Stimulated activated naive CD8-positive, alpha-beta T cell treated with anti-CD3 and anti-CD28 coated beads, Interleukin-15, amount 100 ng/mL, for 72 hours (primary cell): ENCODE measurements at regions not wholly inside any gene's neighbourhood (a gene's known extent, or its start where the extent isn't known, plus 50 kb on each side); places are given as distances from the start of the nearest gene placed in this dataset.

Source experiments
- ATAC-seq: fragments of 150-1000 bp; cut with Tn5 transposase; 2 replicates; pipeline ENCODE4 v1.10.0; 2021; ENCODE audit warnings: mild to moderate bottlenecking, moderate library complexity
- DNase-seq, 2 donors: peaks; one replicate each; pipeline ENCODE4 v3.0.0; 2021 to 2022
- H3K27ac Mint-ChIP-seq, 2 donors: one replicate each; pipeline ENCODE4 v1.8.0; 2022; ENCODE audit warnings: mild to moderate bottlenecking in 2 of 2, mixed read lengths in 2 of 2, moderate library complexity in 2 of 2
- H3K27me3 Mint-ChIP-seq: one replicate; pipeline ENCODE4 v1.8.0; 2022; ENCODE audit warnings: mixed read lengths
- H3K4me1 Mint-ChIP-seq: one replicate; pipeline ENCODE4 v1.8.0; 2022; ENCODE audit warnings: mild to moderate bottlenecking, mixed read lengths
- H3K4me3 Mint-ChIP-seq, 2 donors: one replicate each; pipeline ENCODE4 v1.8.0; 2022; ENCODE audit warnings: mild to moderate bottlenecking in 2 of 2, mixed read lengths in 2 of 2, moderate library complexity in 1 of 2
- H3K9me3 Mint-ChIP-seq, 2 donors: one replicate each; pipeline ENCODE4 v1.8.0; 2022; ENCODE audit warnings: mixed read lengths in 2 of 2

- Mint-ChIP-seq H3K4me1 (no peaks in the 10 kb centered on the region), H3K9me3 (peaks cover 0 to 11% of the 10 kb centered on the region in 2 donors)
Observed at GRCh38 chr4:27315625-27316024, 455.0 kb downstream of the STIM2 start.

GRCh38 chr4:27316176-27316575 lies 455.5 kb downstream of the STIM2 start:
- Mint-ChIP-seq H3K27me3 (peaks cover 14% of the 10 kb centered on the region), H3K4me3 (no peak overlapping the region), H3K9me3 (peaks cover 0 to 9% of the 10 kb centered on the region in 2 donors), H3K27ac (no peak overlapping the region), H3K4me1 (no peaks in the 10 kb centered on the region)
- ATAC-seq = no peak
- no peak for DNase-seq

More at GRCh38 chr4:27315625-27316024, 455.0 kb downstream of the STIM2 start:
- Mint-ChIP-seq H3K27ac (no peak overlapping the region), H3K4me3 (no peak overlapping the region), H3K27me3 (peaks cover 14% of the 10 kb centered on the region)
- no peak for ATAC-seq
- no peak for DNase-seq

- no peak for ATAC-seq
- Mint-ChIP-seq H3K4me3 (no peak overlapping the region), H3K27me3 (peaks cover 14% of the 10 kb centered on the region), H3K9me3 (no peaks in the 10 kb centered on the region), H3K4me1 (no peaks in the 10 kb centered on the region), H3K27ac (no peak overlapping the region)
- peak; percentile 9 to 15 for DNase-seq
Observed at GRCh38 chr4:27318740-27319139, 458.1 kb downstream of the STIM2 start.

GRCh38 chr4:27326991-27327390 lies 466.4 kb downstream of the STIM2 start:
- Mint-ChIP-seq H3K27me3 (no peaks in the 10 kb centered on the region), H3K27ac (no peak overlapping the region), H3K4me1 (no peaks in the 10 kb centered on the region), H3K9me3 (no peaks in the 10 kb centered on the region), H3K4me3 (no peak overlapping the region)
- ATAC-seq (no peak), DNase-seq (no peak)

- Mint-ChIP-seq H3K27me3 (no peaks in the 10 kb centered on the region), H3K27ac (no peak overlapping the region)
- ATAC-seq = peak; percentile 20
Observed at GRCh38 chr4:27327421-27328181, 467.0 kb downstream of the STIM2 start.

GRCh38 chr4:27338530-27338929 lies 477.9 kb downstream of the STIM2 start:
- Mint-ChIP-seq H3K4me1 (no peaks in the 10 kb centered on the region), H3K27ac (no peak overlapping the region), H3K4me3 (no peak overlapping the region), H3K9me3 (no peaks in the 10 kb centered on the region), H3K27me3 (no peaks in the 10 kb centered on the region)
- no peak for ATAC-seq
- DNase-seq = no peak

More at GRCh38 chr4:27327421-27328181, 467.0 kb downstream of the STIM2 start:
- Mint-ChIP-seq H3K4me1 (no peaks in the 10 kb centered on the region), H3K9me3 (no peaks in the 10 kb centered on the region), H3K4me3 (no peak overlapping the region)
- no peak for DNase-seq

GRCh38 chr4:27343411-27343810 lies 482.8 kb downstream of the STIM2 start:
- no peak for DNase-seq
- Mint-ChIP-seq H3K4me3 (no peak overlapping the region), H3K27ac (no peak overlapping the region), H3K27me3 (no peaks in the 10 kb centered on the region), H3K4me1 (no peaks in the 10 kb centered on the region), H3K9me3 (peaks cover 0 to 4% of the 10 kb centered on the region in 2 donors)
- no peak for ATAC-seq

GRCh38 chr4:27350161-27350560 lies 489.5 kb downstream of the STIM2 start:
- H3K27ac Mint-ChIP-seq = no peak overlapping the region
- H3K4me1 Mint-ChIP-seq = no peaks in the 10 kb centered on the region
- H3K9me3 Mint-ChIP-seq = peaks cover 0 to 4% of the 10 kb centered on the region in 2 donors
- ATAC-seq (no peak), DNase-seq (no peak)
- no peaks in the 10 kb centered on the region for H3K27me3 Mint-ChIP-seq
- no peak overlapping the region for H3K4me3 Mint-ChIP-seq

GRCh38 chr4:27357283-27357682 lies 496.6 kb downstream of the STIM2 start:
- DNase-seq = no peak
- no peaks in the 10 kb centered on the region for H3K9me3 Mint-ChIP-seq
- no peak for ATAC-seq
- no peak overlapping the region for H3K27ac Mint-ChIP-seq
- H3K4me3 Mint-ChIP-seq = no peak overlapping the region
- H3K27me3 Mint-ChIP-seq = no peaks in the 10 kb centered on the region
- no peaks in the 10 kb centered on the region for H3K4me1 Mint-ChIP-seq

- H3K4me1 Mint-ChIP-seq = no peaks in the 10 kb centered on the region
- H3K4me3 Mint-ChIP-seq = no peak overlapping the region
- H3K27ac Mint-ChIP-seq = no peak overlapping the region
- no peak for DNase-seq
- ATAC-seq = no peak
- H3K9me3 Mint-ChIP-seq = no peaks in the 10 kb centered on the region
- no peaks in the 10 kb centered on the region for H3K27me3 Mint-ChIP-seq
Observed at GRCh38 chr4:27358269-27358668, 497.6 kb downstream of the STIM2 start.

- Mint-ChIP-seq H3K4me1 (no peaks in the 10 kb centered on the region), H3K4me3 (no peak overlapping the region), H3K27ac (no peak overlapping the region), H3K27me3 (no peaks in the 10 kb centered on the region), H3K9me3 (peaks cover 0 to 3% of the 10 kb centered on the region in 2 donors)
- ATAC-seq = no peak
- DNase-seq = no peak
Observed at GRCh38 chr4:27360131-27360530, 499.5 kb downstream of the STIM2 start.

GRCh38 chr4:27360790-27361267 lies 500.2 kb downstream of the STIM2 start:
- ATAC-seq = no peak
- no peaks in the 10 kb centered on the region for H3K4me1 Mint-ChIP-seq
- H3K27ac Mint-ChIP-seq = no peak overlapping the region
- no peak overlapping the region for H3K4me3 Mint-ChIP-seq
- DNase-seq = no peak
- H3K9me3 Mint-ChIP-seq = peaks cover 0 to 3% of the 10 kb centered on the region in 2 donors
- H3K27me3 Mint-ChIP-seq = no peaks in the 10 kb centered on the region

- ATAC-seq = no peak
Observed at GRCh38 chr4:27364509-27364908, 503.9 kb downstream of the STIM2 start.

GRCh38 chr4:27366104-27366823 lies 505.6 kb downstream of the STIM2 start:
- no peak overlapping the region for H3K4me3 Mint-ChIP-seq
- no peak overlapping the region for H3K27ac Mint-ChIP-seq
- DNase-seq (no peak), ATAC-seq (no peak)
- H3K9me3 Mint-ChIP-seq = peaks cover 3 to 8% of the 10 kb centered on the region in 2 donors
- no peaks in the 10 kb centered on the region for H3K4me1 Mint-ChIP-seq
- no peaks in the 10 kb centered on the region for H3K27me3 Mint-ChIP-seq

More at GRCh38 chr4:27364509-27364908, 503.9 kb downstream of the STIM2 start:
- no peak for DNase-seq
- H3K4me1 Mint-ChIP-seq = no peaks in the 10 kb centered on the region
- no peak overlapping the region for H3K27ac Mint-ChIP-seq
- H3K27me3 Mint-ChIP-seq = no peaks in the 10 kb centered on the region
- no peak overlapping the region for H3K4me3 Mint-ChIP-seq
- peaks cover 3 to 8% of the 10 kb centered on the region in 2 donors for H3K9me3 Mint-ChIP-seq

- ATAC-seq = no peak
- no peaks in the 10 kb centered on the region for H3K27me3 Mint-ChIP-seq
- H3K4me3 Mint-ChIP-seq = no peak overlapping the region
- no peaks in the 10 kb centered on the region for H3K4me1 Mint-ChIP-seq
- no peak overlapping the region for H3K27ac Mint-ChIP-seq
- no peak for DNase-seq
- H3K9me3 Mint-ChIP-seq = peaks cover 3 to 8% of the 10 kb centered on the region in 2 donors
Observed at GRCh38 chr4:27368781-27369180, 508.1 kb downstream of the STIM2 start.

GRCh38 chr4:27381815-27382214 lies 521.2 kb downstream of the STIM2 start:
- DNase-seq (no peak), ATAC-seq (no peak)
- Mint-ChIP-seq H3K27ac (no peak overlapping the region), H3K4me1 (no peaks in the 10 kb centered on the region), H3K4me3 (no peak overlapping the region), H3K9me3 (peaks cover 8 to 19% of the 10 kb centered on the region in 2 donors), H3K27me3 (no peaks in the 10 kb centered on the region)
